Prostate gland (tissue), 2 donors: ENCODE measurements at regions not wholly inside any gene's neighbourhood (a gene's known extent, or its start where the extent isn't known, plus 50 kb on each side); places are given as distances from the start of the nearest gene placed in this dataset.

ENCODE experiments used
- DNase-seq: peaks from one replicate; pipeline ENCODE4 v3.0.0-alpha.2; 2019; ENCODE audit warnings: low spot score
- H3K27ac ChIP-seq, 2 donors: fragments of 200-600 bp; sonication (generic); 2 replicates each; pipeline ENCODE4 v1.5.1; 2017 to 2019
- H3K27me3 ChIP-seq: fragments of 200-600 bp; sonication (generic); replicated peaks from 2 replicates; pipeline ENCODE4 v1.5.1; 2019; ENCODE audit not compliant: insufficient read depth
- H3K36me3 ChIP-seq, 2 donors: fragments of 200-600 bp; sonication (generic); 1 replicate in 1 of 2; 2 replicates in 1 of 2; pipeline versions ENCODE4 v1.5.1 to v1.8.1; 2017 to 2019
- H3K4me1 ChIP-seq: fragments of 200-600 bp; sonication (generic); replicated peaks from 2 replicates; pipeline ENCODE4 v1.5.1; 2019
- H3K4me3 ChIP-seq, 2 donors: fragments of 200-600 bp; sonication (generic); 2 replicates each; pipeline ENCODE4 v1.5.1; 2017 to 2019
- H3K9me3 ChIP-seq: fragments of 200-600 bp; sonication (generic); 2 replicates; pipeline ENCODE4 v1.5.1; 2017
- CTCF ChIP-seq, 4 experiments: fragments of 200-600 bp in 2 of 4; fragments of 450-650 bp in 2 of 4; sonication (generic) in 2 of 4; IDR thresholded peaks; 1 replicate in 3 of 4; 2 replicates in 1 of 4; pipeline ENCODE4 v1.5.1; 2016 to 2019; ENCODE audit warnings: antibody characterized with exemption in 4 of 4, mild to moderate bottlenecking in 2 of 4, moderate library complexity in 2 of 4
- POLR2A ChIP-seq: fragments of 450-650 bp; IDR thresholded peaks from one replicate; pipeline ENCODE4 v1.6.1; 2016; ENCODE audit warnings: antibody characterized with exemption, mild to moderate bottlenecking
- POLR2AphosphoS5 ChIP-seq: sonication (generic); formaldehyde crosslinking; IDR thresholded peaks from one replicate; pipeline ENCODE4 v1.6.1; 2017; ENCODE audit warnings: antibody characterized with exemption
- WGBS: methylation state at CpG from one replicate; pipeline ENCODE4 v1.1.5; 2018; 5-methylcytosine and 5-hydroxymethylcytosine counted together
- intact Hi-C: fragments of 100-400 bp; cut with DNase I; formaldehyde crosslinking; loops from one replicate; pipeline ENCODE4 v1.14.2; 2022

GRCh38 chr16:86647561-86647960, 69.2 kb downstream of the FOXL1 start:
- 98% methylated on average over 2 of the region's 2 CpGs for WGBS
- DNase-seq = no peak
- no peaks in the 10 kb centered on the region for H3K4me1 ChIP-seq
- intact Hi-C loops = no loop called here
- no peak for TF ChIP-seq POLR2AphosphoS5
- no peak for TF ChIP-seq CTCF (IDR thresholded peaks at IDR 0.05)
- no peak for TF ChIP-seq POLR2A
- H3K4me3 ChIP-seq = no peak overlapping the region
- no peaks in the 10 kb centered on the region for H3K27me3 ChIP-seq
- H3K36me3 ChIP-seq = no peaks in the 10 kb centered on the region
- no peak overlapping the region for H3K27ac ChIP-seq
- H3K9me3 ChIP-seq = no peaks in the 10 kb centered on the region

- H3K9me3 ChIP-seq = no peaks in the 10 kb centered on the region
- no peaks in the 10 kb centered on the region for H3K27me3 ChIP-seq
- no peaks in the 10 kb centered on the region for H3K36me3 ChIP-seq
- no peak overlapping the region for H3K27ac ChIP-seq
- no peaks in the 10 kb centered on the region for H3K4me1 ChIP-seq
- WGBS = 81% methylated on average over 5 of the region's 5 CpGs
- no peak for DNase-seq
- intact Hi-C loops = no loop called here
- H3K4me3 ChIP-seq = no peak overlapping the region
- TF ChIP-seq POLR2A = no peak
- no peak for TF ChIP-seq POLR2AphosphoS5
- TF ChIP-seq CTCF (IDR thresholded peaks at IDR 0.05) = no peak
These were observed 71.5 kb downstream of the FOXL1 start for GRCh38 chr16:86649875-86650274.

GRCh38 chr16:86651013-86651627, 72.8 kb downstream of the FOXL1 start:
- Histone ChIP-seq H3K36me3 (no peaks in the 10 kb centered on the region), H3K4me3 (no peak overlapping the region), H3K27ac (no peak overlapping the region), H3K27me3 (no peaks in the 10 kb centered on the region), H3K9me3 (no peaks in the 10 kb centered on the region), H3K4me1 (no peaks in the 10 kb centered on the region)
- 95% methylated on average over 9 of the region's 9 CpGs for WGBS
- intact Hi-C loops = no loop called here
- no peak for DNase-seq
- TF ChIP-seq POLR2A = no peak
- TF ChIP-seq CTCF (IDR thresholded peaks at IDR 0.05) = no peak

DNA sequence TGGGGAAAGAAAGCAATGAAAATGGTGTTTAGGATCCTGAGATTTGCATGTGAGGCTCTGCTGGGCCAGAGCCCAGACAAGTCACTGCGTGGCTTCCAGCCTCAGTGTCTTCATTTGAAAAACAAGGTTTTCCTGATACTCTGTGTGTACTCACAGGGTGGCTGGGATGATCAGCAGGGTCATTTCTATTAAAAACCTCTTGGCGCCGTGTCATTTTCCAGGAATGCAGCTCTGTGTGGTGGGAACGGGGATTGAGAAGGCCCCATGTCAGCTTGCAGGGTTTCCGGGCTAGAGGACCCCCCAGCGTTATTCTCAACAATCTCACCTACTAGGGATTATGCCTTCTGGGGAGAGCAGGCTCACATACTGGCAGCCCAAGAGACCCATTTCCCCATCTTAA, 73.5 kb downstream of the FOXL1 start:
- Histone ChIP-seq H3K4me1 (no peaks in the 10 kb centered on the region), H3K9me3 (no peaks in the 10 kb centered on the region), H3K36me3 (no peaks in the 10 kb centered on the region), H3K4me3 (no peak overlapping the region), H3K27ac (no peak overlapping the region), H3K27me3 (no peaks in the 10 kb centered on the region)
- TF ChIP-seq POLR2A (no peak), CTCF (IDR thresholded peaks at IDR 0.05) (no peak), POLR2AphosphoS5 (no peak)
- DNase-seq = no peak
- intact Hi-C loops = no loop called here
- WGBS = 56% methylated on average over 6 of the region's 6 CpGs

GRCh38 chr16:86653285-86654006, 75.1 kb downstream of the FOXL1 start:
- intact Hi-C loops = no loop called here
- Histone ChIP-seq H3K27me3 (no peaks in the 10 kb centered on the region), H3K4me3 (no peak overlapping the region)

More at GRCh38 chr16:86653285-86654006, 75.1 kb downstream of the FOXL1 start:
- no peak for DNase-seq
- WGBS = 74% methylated on average over 13 of the region's 13 CpGs
- Histone ChIP-seq H3K9me3 (no peaks in the 10 kb centered on the region), H3K4me1 (no peaks in the 10 kb centered on the region), H3K27ac (no peak overlapping the region), H3K36me3 (no peaks in the 10 kb centered on the region)
- no peak for TF ChIP-seq CTCF (IDR thresholded peaks at IDR 0.05)
- no peak for TF ChIP-seq POLR2A
- no peak for TF ChIP-seq POLR2AphosphoS5
